GM21528 (cell line): ENCODE measurements at regions not wholly inside any gene's neighbourhood (a gene's known extent, or its start where the extent isn't known, plus 50 kb on each side); places are given as distances from the start of the nearest gene placed in this dataset.

ENCODE experiments used
- ATAC-seq: cut with Tn5 transposase; IDR thresholded peaks from one replicate; pipeline ENCODE4 v1.9.1; 2021; ENCODE audit warnings: mild to moderate bottlenecking, moderate library complexity; ENCODE audit not compliant: unreplicated experiment, low FRiP score

- ATAC-seq, result no peak
Observed at GRCh38 chr9:86734771-86735170, 212.5 kb downstream of the GAS1 start.

GRCh38 chr9:86733929-86734328 lies 213.4 kb downstream of the GAS1 start:
- ATAC-seq, result no peak

- no peak for ATAC-seq
Observed at GRCh38 chr9:86732514-86733171, 214.7 kb downstream of the GAS1 start.

- ATAC-seq, result no peak
Observed at GRCh38 chr9:86731511-86732063, 215.7 kb downstream of the GAS1 start.

GRCh38 chr9:86730163-86730928 lies 217.0 kb downstream of the GAS1 start:
- ATAC-seq, result no peak

GRCh38 chr9:86724529-86724928 lies 222.8 kb downstream of the GAS1 start:
- no peak for ATAC-seq

- ATAC-seq, result no peak
Observed at GRCh38 chr9:86723346-86723745, 224.0 kb downstream of the GAS1 start.

- no peak for ATAC-seq
Observed at GRCh38 chr9:86722706-86723075, 224.6 kb downstream of the GAS1 start.

GRCh38 chr9:86721843-86722705 lies 225.2 kb downstream of the GAS1 start:
- ATAC-seq, result no peak

GRCh38 chr9:86721226-86721781 lies 226.0 kb downstream of the GAS1 start:
- no peak for ATAC-seq

GRCh38 chr9:86720639-86721225 lies 226.6 kb downstream of the GAS1 start:
- no peak for ATAC-seq

- no peak for ATAC-seq
Observed at GRCh38 chr9:86718388-86719049, 228.8 kb downstream of the GAS1 start.

GRCh38 chr9:86716326-86716922 lies 230.9 kb downstream of the GAS1 start:
- ATAC-seq, result no peak

GRCh38 chr9:86714999-86715398 lies 232.3 kb downstream of the GAS1 start:
- ATAC-seq, result no peak

GRCh38 chr9:86713970-86714369 lies 233.3 kb downstream of the GAS1 start:
- ATAC-seq, result no peak

- no peak for ATAC-seq
Observed at GRCh38 chr9:86713470-86713869, 233.8 kb downstream of the GAS1 start.

- no peak for ATAC-seq
Observed at GRCh38 chr9:86708918-86709835, 238.1 kb downstream of the GAS1 start.

GRCh38 chr9:86707932-86708510 lies 239.3 kb downstream of the GAS1 start:
- no peak for ATAC-seq
